Muscle of leg (tissue), 3 donors: ENCODE measurements at regions not wholly inside any gene's neighbourhood (a gene's known extent, or its start where the extent isn't known, plus 50 kb on each side); places are given as distances from the start of the nearest gene placed in this dataset.

ENCODE experiments used
- DNase-seq: peaks from one replicate; pipeline ENCODE4 v3.0.0; 2013
- H3K27ac ChIP-seq: one replicate; pipeline ENCODE4 v1.5.1; 2013; ENCODE audit warnings: mild to moderate bottlenecking, low read length, control low read depth
- H3K27me3 ChIP-seq: one replicate; pipeline ENCODE4 v1.6.1; 2013; ENCODE audit warnings: low read length; ENCODE audit not compliant: control insufficient read depth, insufficient read depth
- H3K36me3 ChIP-seq: one replicate; pipeline ENCODE4 v1.6.1; 2013; ENCODE audit warnings: low read length; ENCODE audit not compliant: control insufficient read depth, insufficient read depth
- H3K4me1 ChIP-seq: one replicate; pipeline ENCODE4 v1.6.1; 2013; ENCODE audit warnings: low read length; ENCODE audit not compliant: control insufficient read depth, insufficient read depth
- H3K4me3 ChIP-seq: one replicate; pipeline ENCODE4 v1.5.1; 2013; ENCODE audit warnings: low read length, control low read depth
- H3K9me3 ChIP-seq: replicated peaks from 2 replicates; pipeline ENCODE4 v1.6.1; 2013; ENCODE audit warnings: low read depth, low read length; ENCODE audit not compliant: control insufficient read depth
- WGBS: methylation state at CpG from one replicate; pipeline ENCODE4 v1.1.5; 2013; ENCODE audit warnings: missing lambda C conversion rate; ENCODE audit not compliant: insufficient coverage; 5-methylcytosine and 5-hydroxymethylcytosine counted together

- H3K4me3 ChIP-seq: no peak overlapping the region
- no peaks in the 10 kb centered on the region for H3K9me3 ChIP-seq
- no peak overlapping the region for H3K27ac ChIP-seq
- no peaks in the 10 kb centered on the region for H3K27me3 ChIP-seq
- H3K4me1 ChIP-seq: no peaks in the 10 kb centered on the region
- DNase-seq: no peak
- H3K36me3 ChIP-seq: no peaks in the 10 kb centered on the region
These were observed 72.0 kb upstream of the PDE10A start for GRCh38 chr6:165735065-165735464.

DNA sequence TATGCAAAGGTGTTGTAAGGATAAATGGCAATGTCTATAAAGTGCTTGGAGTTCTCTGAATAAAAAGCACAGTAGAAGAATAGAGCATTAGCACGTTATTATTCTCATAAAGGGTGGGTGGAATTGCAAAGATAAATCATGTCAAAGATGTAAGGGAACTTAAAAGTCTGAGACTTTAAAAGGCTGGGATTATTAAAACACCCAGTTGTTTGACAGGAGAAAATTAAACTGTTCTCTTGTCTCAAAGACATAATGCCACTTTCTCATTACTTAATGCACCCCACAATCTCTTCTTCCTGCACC lies 70.4 kb upstream of the PDE10A start:
- Histone ChIP-seq H3K36me3 (no peaks in the 10 kb centered on the region), H3K9me3 (no peaks in the 10 kb centered on the region), H3K4me1 (no peaks in the 10 kb centered on the region), H3K27ac (no peak overlapping the region), H3K4me3 (no peak overlapping the region), H3K27me3 (no peaks in the 10 kb centered on the region)
- DNase-seq: no peak
- WGBS: 60% methylated on average over 1 of the region's 1 CpG

- no peaks in the 10 kb centered on the region for H3K36me3 ChIP-seq
- H3K9me3 ChIP-seq: no peaks in the 10 kb centered on the region
- WGBS: 73% methylated on average over 12 of the region's 15 CpGs
- H3K4me1 ChIP-seq: no peaks in the 10 kb centered on the region
- no peak overlapping the region for H3K27ac ChIP-seq
- H3K27me3 ChIP-seq: no peaks in the 10 kb centered on the region
- no peak overlapping the region for H3K4me3 ChIP-seq
- no peak for DNase-seq
These were observed 69.9 kb upstream of the PDE10A start for GRCh38 chr6:165732696-165733488.

DNA sequence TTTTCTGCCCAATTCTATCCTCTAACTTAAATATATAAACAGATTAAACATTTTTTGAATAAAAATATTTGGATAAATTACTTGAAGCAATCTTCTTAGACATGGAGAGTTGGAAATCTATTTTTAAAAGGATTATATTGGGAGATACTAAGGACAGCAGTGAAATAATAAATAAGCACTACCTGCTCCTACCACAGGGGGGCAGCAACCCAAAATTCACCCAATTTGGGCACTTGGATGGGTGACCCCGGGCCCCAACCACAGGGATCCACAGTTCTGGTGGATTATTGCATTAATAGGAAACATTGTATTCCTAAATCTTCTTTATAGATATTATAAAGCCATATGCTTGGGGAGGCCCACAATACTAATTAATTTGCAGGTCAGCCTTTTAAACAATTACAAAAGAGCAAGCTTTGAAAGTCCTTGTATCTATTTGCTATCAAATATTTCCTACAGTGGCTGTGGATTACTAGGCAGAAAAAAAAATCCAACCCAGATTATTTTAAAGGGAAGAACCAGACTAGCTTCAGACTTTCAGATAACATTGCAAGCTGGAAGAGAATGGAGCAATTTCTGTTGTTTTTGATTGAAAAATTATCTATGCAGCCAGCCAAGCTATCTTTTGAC lies 66.4 kb upstream of the PDE10A start:
- WGBS: no CpG with 5 or more reads among the region's 1 CpG
- DNase-seq: no peak
- Histone ChIP-seq H3K4me3 (no peak overlapping the region), H3K4me1 (peaks cover 4% of the 10 kb centered on the region), H3K36me3 (no peaks in the 10 kb centered on the region), H3K27ac (no peak overlapping the region), H3K9me3 (no peaks in the 10 kb centered on the region), H3K27me3 (no peaks in the 10 kb centered on the region)

- peaks cover 4% of the 10 kb centered on the region for H3K4me1 ChIP-seq
- H3K9me3 ChIP-seq: no peaks in the 10 kb centered on the region
- H3K27ac ChIP-seq: no peak overlapping the region
- 56% methylated on average over 1 of the region's 2 CpGs for WGBS
- H3K27me3 ChIP-seq: no peaks in the 10 kb centered on the region
- H3K4me3 ChIP-seq: no peak overlapping the region
- no peak for DNase-seq
- no peaks in the 10 kb centered on the region for H3K36me3 ChIP-seq
These were observed 65.2 kb upstream of the PDE10A start for GRCh38 chr6:165728216-165728615.

DNA sequence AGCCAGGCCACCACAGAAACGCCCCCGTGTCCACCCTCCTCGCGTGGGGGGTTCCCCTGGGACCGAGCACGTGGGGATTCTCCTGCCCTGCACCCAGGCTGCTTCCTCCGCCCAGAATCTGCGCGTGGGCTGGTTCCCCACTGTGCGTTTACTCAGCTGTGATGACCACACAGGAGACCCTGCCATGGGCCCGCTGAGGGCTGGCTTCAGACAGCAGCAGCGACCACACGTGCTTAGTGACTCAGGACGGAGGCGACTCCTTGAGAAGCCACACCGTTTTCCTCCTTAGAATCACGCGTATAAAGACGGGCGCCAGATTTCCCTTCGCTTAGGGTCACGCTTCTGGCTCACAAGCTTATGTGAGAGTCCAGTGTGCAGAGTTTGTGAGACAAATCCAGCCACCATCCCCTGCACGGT lies 63.9 kb upstream of the PDE10A start:
- peak; percentile 56 for DNase-seq
- Histone ChIP-seq H3K4me1 (peaks cover 4% of the 10 kb centered on the region), H3K36me3 (no peaks in the 10 kb centered on the region), H3K4me3 (no peak overlapping the region), H3K27ac (no peak overlapping the region), H3K27me3 (no peaks in the 10 kb centered on the region), H3K9me3 (no peaks in the 10 kb centered on the region)
- 43% methylated on average over 18 of the region's 23 CpGs for WGBS

- no peak overlapping the region for H3K4me3 ChIP-seq
- H3K36me3 ChIP-seq: no peaks in the 10 kb centered on the region
- H3K4me1 ChIP-seq: peaks cover 4% of the 10 kb centered on the region
- H3K27ac ChIP-seq: no peak overlapping the region
- no peaks in the 10 kb centered on the region for H3K9me3 ChIP-seq
- no peaks in the 10 kb centered on the region for H3K27me3 ChIP-seq
- WGBS: 89% methylated on average over 25 of the region's 25 CpGs
- DNase-seq: no peak
These were observed 63.3 kb upstream of the PDE10A start for GRCh38 chr6:165726290-165726875.

DNA sequence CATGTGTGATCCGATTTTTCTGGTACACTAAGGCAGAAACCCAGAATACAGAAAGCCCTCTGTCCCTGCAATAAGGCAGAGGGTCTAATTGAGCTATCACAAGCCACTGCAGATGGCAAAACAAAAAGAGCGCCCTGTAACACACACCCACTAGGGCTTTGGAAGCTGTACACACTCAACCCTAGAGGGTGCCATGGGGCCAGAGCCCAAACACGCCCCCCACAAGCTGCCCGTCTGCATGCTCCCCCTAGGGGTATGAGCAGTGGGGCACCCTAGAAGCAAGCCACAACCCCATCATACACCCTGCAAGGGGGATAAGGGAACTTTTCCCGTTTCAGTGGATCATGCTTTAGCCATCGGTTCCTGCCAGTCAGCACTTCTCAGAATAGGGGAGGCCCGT lies 62.2 kb upstream of the PDE10A start:
- 89% methylated on average over 3 of the region's 7 CpGs for WGBS
- no peak for DNase-seq
- H3K36me3 ChIP-seq: no peaks in the 10 kb centered on the region
- no peak overlapping the region for H3K27ac ChIP-seq
- H3K4me3 ChIP-seq: no peak overlapping the region
- H3K9me3 ChIP-seq: no peaks in the 10 kb centered on the region
- H3K27me3 ChIP-seq: no peaks in the 10 kb centered on the region
- peaks cover 4% of the 10 kb centered on the region for H3K4me1 ChIP-seq

GRCh38 chr6:165723326-165723725 lies 60.3 kb upstream of the PDE10A start:
- Histone ChIP-seq H3K27ac (no peak overlapping the region), H3K36me3 (no peaks in the 10 kb centered on the region), H3K4me3 (no peak overlapping the region), H3K4me1 (peaks cover 4% of the 10 kb centered on the region), H3K9me3 (no peaks in the 10 kb centered on the region), H3K27me3 (no peaks in the 10 kb centered on the region)
- WGBS: 55% methylated on average over 5 of the region's 9 CpGs
- DNase-seq: no peak

GRCh38 chr6:165722022-165722421 lies 59.0 kb upstream of the PDE10A start:
- no peak for DNase-seq
- Histone ChIP-seq H3K9me3 (no peaks in the 10 kb centered on the region), H3K27ac (no peak overlapping the region), H3K4me3 (no peak overlapping the region), H3K27me3 (no peaks in the 10 kb centered on the region), H3K4me1 (peaks cover 4% of the 10 kb centered on the region), H3K36me3 (no peaks in the 10 kb centered on the region)
- WGBS: 83% methylated on average over 1 of the region's 4 CpGs
